ENCODE measurements at regions not wholly inside any gene's neighbourhood (a gene's known extent, or its start where the extent isn't known, plus 50 kb on each side); places are given as distances from the start of the nearest gene placed in this dataset.

- no peaks in the 10 kb centered on the region for H3K36me3 ChIP-seq (ENCODE audit: insufficient read depth, low read length)
- no peaks in the 10 kb centered on the region for H3F3A ChIP-seq (ENCODE audit: insufficient read depth, low read length)
- H2AFZ ChIP-seq (ENCODE audit: low read length) = no peak overlapping the region
- no peak for TF ChIP-seq EZH2 (IDR thresholded peaks at IDR 0.05; ENCODE audit: borderline replicate concordance, low read length)
- TF ChIP-seq CTCF (IDR thresholded peaks at IDR 0.05; ENCODE audit: low read length) = no peak
- no peaks in the 10 kb centered on the region for H3K79me2 ChIP-seq (ENCODE audit: insufficient read depth, low read length)
- no peaks in the 10 kb centered on the region for H3K9me2 ChIP-seq (ENCODE audit: low read depth, low read length)
- no peak overlapping the region for H3K4me2 ChIP-seq (ENCODE audit: low read length)
- H3K4me3 ChIP-seq (ENCODE audit: low read depth, low read length, poor library complexity, severe bottlenecking) = no peak overlapping the region
- H4K20me1 ChIP-seq (ENCODE audit: insufficient read depth, low read length) = no peaks in the 10 kb centered on the region
- H3K27me3 ChIP-seq (ENCODE audit: insufficient read depth, low read length) = no peaks in the 10 kb centered on the region
- no peaks in the 10 kb centered on the region for H3K4me1 ChIP-seq (ENCODE audit: insufficient read depth, low read length, severe bottlenecking)
- no peaks in the 10 kb centered on the region for H3K9me3 ChIP-seq (ENCODE audit: low read length)
- H3K27ac ChIP-seq (ENCODE audit: low read depth, low read length, poor library complexity, severe bottlenecking) = no peak overlapping the region
- H3K9ac ChIP-seq (ENCODE audit: low read length) = no peak overlapping the region
These were observed 293.0 kb downstream of the SEC61B start for GRCh38 chr9:99515093-99515492.

- Histone ChIP-seq H3K4me1 (ENCODE audit: insufficient read depth, low read length, severe bottlenecking) (no peaks in the 10 kb centered on the region), H2AFZ (ENCODE audit: low read length) (no peak overlapping the region), H3K4me3 (ENCODE audit: low read depth, low read length, poor library complexity, severe bottlenecking) (no peak overlapping the region), H3K9ac (ENCODE audit: low read length) (no peak overlapping the region), H3K79me2 (ENCODE audit: insufficient read depth, low read length) (no peaks in the 10 kb centered on the region), H3K27ac (ENCODE audit: low read depth, low read length, poor library complexity, severe bottlenecking) (no peak overlapping the region), H3K4me2 (ENCODE audit: low read length) (no peak overlapping the region), H3K36me3 (ENCODE audit: insufficient read depth, low read length) (no peaks in the 10 kb centered on the region), H3K9me3 (ENCODE audit: low read length) (no peaks in the 10 kb centered on the region), H3K9me2 (ENCODE audit: low read depth, low read length) (no peaks in the 10 kb centered on the region), H3K27me3 (ENCODE audit: insufficient read depth, low read length) (no peaks in the 10 kb centered on the region), H3F3A (ENCODE audit: insufficient read depth, low read length) (no peaks in the 10 kb centered on the region), H4K20me1 (ENCODE audit: insufficient read depth, low read length) (no peaks in the 10 kb centered on the region)
- TF ChIP-seq CTCF (IDR thresholded peaks at IDR 0.05; ENCODE audit: low read length) (no peak), EZH2 (IDR thresholded peaks at IDR 0.05; ENCODE audit: borderline replicate concordance, low read length) (no peak)
These were observed 294.0 kb downstream of the SEC61B start for GRCh38 chr9:99515895-99516656.

GRCh38 chr9:99516657-99517049 lies 294.6 kb downstream of the SEC61B start:
- H4K20me1 ChIP-seq (ENCODE audit: insufficient read depth, low read length) = no peaks in the 10 kb centered on the region
- H3K36me3 ChIP-seq (ENCODE audit: insufficient read depth, low read length) = no peaks in the 10 kb centered on the region
- no peaks in the 10 kb centered on the region for H3K79me2 ChIP-seq (ENCODE audit: insufficient read depth, low read length)
- H2AFZ ChIP-seq (ENCODE audit: low read length) = no peak overlapping the region
- H3K27ac ChIP-seq (ENCODE audit: low read depth, low read length, poor library complexity, severe bottlenecking) = no peak overlapping the region
- no peak overlapping the region for H3K4me3 ChIP-seq (ENCODE audit: low read depth, low read length, poor library complexity, severe bottlenecking)
- H3K9ac ChIP-seq (ENCODE audit: low read length) = no peak overlapping the region
- H3K4me2 ChIP-seq (ENCODE audit: low read length) = no peak overlapping the region
- no peaks in the 10 kb centered on the region for H3K4me1 ChIP-seq (ENCODE audit: insufficient read depth, low read length, severe bottlenecking)
- H3F3A ChIP-seq (ENCODE audit: insufficient read depth, low read length) = no peaks in the 10 kb centered on the region
- H3K9me3 ChIP-seq (ENCODE audit: low read length) = no peaks in the 10 kb centered on the region
- H3K27me3 ChIP-seq (ENCODE audit: insufficient read depth, low read length) = no peaks in the 10 kb centered on the region
- TF ChIP-seq EZH2 (IDR thresholded peaks at IDR 0.05; ENCODE audit: borderline replicate concordance, low read length) = no peak
- no peak for TF ChIP-seq CTCF (IDR thresholded peaks at IDR 0.05; ENCODE audit: low read length)
- no peaks in the 10 kb centered on the region for H3K9me2 ChIP-seq (ENCODE audit: low read depth, low read length)
